Mesenchymal stem cell (in vitro differentiated cells and primary cell): ENCODE measurements at regions not wholly inside any gene's neighbourhood (a gene's known extent, or its start where the extent isn't known, plus 50 kb on each side); places are given as distances from the start of the nearest gene placed in this dataset.
A peak's percentile ranks its signal among the peaks of the same experiment; 100 is the strongest.

Experiments used
- DNase-seq: peaks from one replicate; pipeline ENCODE4 v3.0.0-alpha.2; 2013
- H2AFZ ChIP-seq: one replicate; pipeline ENCODE4 v1.6.1; 2013; ENCODE audit warnings: low read depth, mild to moderate bottlenecking, control low read depth, inconsistent platforms, low read length, moderate library complexity
- H2AK5ac ChIP-seq: 2 replicates; pipeline ENCODE4 v1.6.1; 2013; ENCODE audit warnings: low read length, moderate library complexity, mild to moderate bottlenecking, inconsistent platforms; ENCODE audit not compliant: severe bottlenecking
- H2BK120ac ChIP-seq: one replicate; pipeline ENCODE4 v1.6.1; 2013; ENCODE audit warnings: low read depth, mild to moderate bottlenecking, inconsistent platforms, low read length, moderate library complexity
- H2BK12ac ChIP-seq, 2 experiments: one replicate each; pipeline ENCODE4 v1.6.1; 2013; ENCODE audit warnings: inconsistent platforms in 2 of 2, low read length in 2 of 2, mild to moderate bottlenecking in 2 of 2, moderate library complexity in 2 of 2, control low read depth in 1 of 2
- H2BK15ac ChIP-seq: one replicate; pipeline ENCODE4 v1.6.1; 2013; ENCODE audit warnings: mild to moderate bottlenecking, low read depth, inconsistent platforms; ENCODE audit not compliant: poor library complexity, severe bottlenecking
- H2BK5ac ChIP-seq: 2 replicates; pipeline ENCODE4 v1.6.1; 2013; ENCODE audit warnings: low read depth, mild to moderate bottlenecking, low read length, control low read depth, inconsistent platforms; ENCODE audit not compliant: poor library complexity, severe bottlenecking
- H3K14ac ChIP-seq, 2 experiments: one replicate each; pipeline ENCODE4 v1.6.1; 2013; ENCODE audit warnings: inconsistent platforms in 2 of 2, low read length in 2 of 2, control low read depth in 1 of 2, mild to moderate bottlenecking in 1 of 2, moderate library complexity in 1 of 2
- H3K18ac ChIP-seq, 2 experiments: one replicate each; pipeline ENCODE4 v1.6.1; 2013; ENCODE audit warnings: inconsistent platforms in 2 of 2, low read length in 2 of 2, control low read depth in 1 of 2, low read depth in 1 of 2, mild to moderate bottlenecking in 1 of 2
- H3K23ac ChIP-seq, 2 experiments: one replicate each; pipeline ENCODE4 v1.6.1; 2013; ENCODE audit warnings: inconsistent platforms in 2 of 2, low read length in 2 of 2, mild to moderate bottlenecking in 2 of 2, moderate library complexity in 2 of 2, control low read depth in 1 of 2
- H3K27ac ChIP-seq: 2 replicates; pipeline ENCODE4 v1.5.1; 2013; ENCODE audit warnings: mild to moderate bottlenecking, moderate library complexity, low read length, control low read depth, inconsistent platforms; ENCODE audit not compliant: poor library complexity, severe bottlenecking
- H3K27me3 ChIP-seq, 2 experiments: 2 replicates each; pipeline versions ENCODE4 v1.6.1 to v1.7.0; 2013; ENCODE audit warnings: low read length in 2 of 2, mild to moderate bottlenecking in 2 of 2, moderate library complexity in 2 of 2, control low read depth in 1 of 2, inconsistent platforms in 1 of 2; ENCODE audit not compliant: control insufficient read depth in 1 of 2, insufficient read depth in 1 of 2
- H3K36me3 ChIP-seq, 2 experiments: 2 replicates each; pipeline versions ENCODE4 v1.6.1 to v1.7.0; 2013; ENCODE audit warnings: low read length in 2 of 2, control low read depth in 1 of 2, inconsistent platforms in 1 of 2, low read depth in 1 of 2, mild to moderate bottlenecking in 1 of 2; ENCODE audit not compliant: insufficient read depth in 2 of 2, control insufficient read depth in 1 of 2
- H3K4ac ChIP-seq, 2 experiments: one replicate each; pipeline ENCODE4 v1.6.1; 2013; ENCODE audit warnings: inconsistent platforms in 2 of 2, low read length in 2 of 2, mild to moderate bottlenecking in 2 of 2, moderate library complexity in 2 of 2, control low read depth in 1 of 2, low read depth in 1 of 2
- H3K4me1 ChIP-seq: 2 replicates; pipeline ENCODE4 v1.6.1; 2013; ENCODE audit warnings: low read depth, low read length, control low read depth; ENCODE audit not compliant: control insufficient read depth, insufficient read depth
- H3K4me2 ChIP-seq: 2 replicates; pipeline ENCODE4 v1.6.1; 2013; ENCODE audit warnings: low read length, mild to moderate bottlenecking, inconsistent platforms; ENCODE audit not compliant: poor library complexity, severe bottlenecking
- H3K4me3 ChIP-seq, 2 experiments: 2 replicates each; pipeline versions ENCODE4 v1.5.1 to v1.7.0; 2013; ENCODE audit warnings: low read length in 2 of 2, mild to moderate bottlenecking in 2 of 2, control low read depth in 1 of 2, low read depth in 1 of 2; ENCODE audit not compliant: insufficient read depth in 1 of 2
- H3K79me1 ChIP-seq: replicated peaks from 2 replicates; pipeline ENCODE4 v1.6.1; 2013; ENCODE audit warnings: mild to moderate bottlenecking, control low read depth, low read length, inconsistent platforms; ENCODE audit not compliant: poor library complexity, severe bottlenecking
- H3K9ac ChIP-seq: 2 replicates; pipeline ENCODE4 v1.7.0; 2013; ENCODE audit warnings: mild to moderate bottlenecking, low read length, moderate library complexity
- H3K9me3 ChIP-seq: 2 replicates; pipeline ENCODE4 v1.7.0; 2013; ENCODE audit warnings: mild to moderate bottlenecking, low read length; ENCODE audit not compliant: control insufficient read depth
- H4K8ac ChIP-seq: one replicate; pipeline ENCODE4 v1.6.1; 2013; ENCODE audit warnings: inconsistent platforms, mild to moderate bottlenecking, low read length, moderate library complexity
- H4K91ac ChIP-seq: one replicate; pipeline ENCODE4 v1.6.1; 2013; ENCODE audit warnings: mild to moderate bottlenecking, low read length, inconsistent platforms
- WGBS: methylation state at CpG from one replicate; pipeline ENCODE4 v1.1.7; 2013; ENCODE audit warnings: mixed read lengths; 5-methylcytosine and 5-hydroxymethylcytosine counted together

GRCh38 chr2:179341152-179341866 lies 76.7 kb upstream of the SESTD1 start:
- Histone ChIP-seq H3K4me1 (peaks cover 1% of the 10 kb centered on the region), H4K91ac (no peak overlapping the region), H3K23ac (no peak overlapping the region), H3K79me1 (no peaks in the 10 kb centered on the region), H3K4me3 (no peak overlapping the region), H4K8ac (no peak overlapping the region), H3K9ac (peak overlapping the region; percentile 18), H3K27me3 (no peaks in the 10 kb centered on the region), H2AFZ (no peak overlapping the region), H2BK5ac (no peak overlapping the region), H2BK12ac (no peak overlapping the region), H2BK120ac (no peak overlapping the region), H2AK5ac (no peak overlapping the region), H3K9me3 (no peaks in the 10 kb centered on the region), H3K36me3 (no peaks in the 10 kb centered on the region), H3K4me2 (no peak overlapping the region), H3K4ac (no peak overlapping the region), H3K18ac (no peak overlapping the region), H3K27ac (no peak overlapping the region), H3K14ac (no peak overlapping the region), H2BK15ac (no peak overlapping the region)
- 50% methylated on average over 1 of the region's 3 CpGs for WGBS
- no peak for DNase-seq

GRCh38 chr2:179340678-179341077 lies 76.0 kb upstream of the SESTD1 start:
- Histone ChIP-seq H3K79me1 (no peaks in the 10 kb centered on the region), H2BK12ac (no peak overlapping the region), H2BK15ac (no peak overlapping the region), H3K9ac (peak overlapping the region; percentile 18), H4K91ac (no peak overlapping the region), H3K4ac (no peak overlapping the region), H2AK5ac (no peak overlapping the region), H3K9me3 (no peaks in the 10 kb centered on the region), H2BK120ac (no peak overlapping the region), H3K4me3 (no peak overlapping the region), H3K4me2 (no peak overlapping the region), H3K4me1 (peaks cover 1% of the 10 kb centered on the region), H3K23ac (no peak overlapping the region), H2BK5ac (no peak overlapping the region), H3K27ac (no peak overlapping the region), H3K18ac (no peak overlapping the region), H4K8ac (no peak overlapping the region), H3K27me3 (no peaks in the 10 kb centered on the region), H3K36me3 (no peaks in the 10 kb centered on the region), H2AFZ (no peak overlapping the region), H3K14ac (no peak overlapping the region)
- DNase-seq, result peak; percentile 19
- 86% methylated on average over 4 of the region's 4 CpGs for WGBS

- Histone ChIP-seq H2BK120ac (no peak overlapping the region), H3K4me2 (no peak overlapping the region), H3K9ac (peak overlapping the region; percentile 74), H3K23ac (no peak overlapping the region), H3K9me3 (no peaks in the 10 kb centered on the region), H2BK5ac (no peak overlapping the region), H2BK15ac (no peak overlapping the region), H3K4ac (no peak overlapping the region), H3K4me1 (peaks cover 1% of the 10 kb centered on the region), H2AFZ (no peak overlapping the region), H3K14ac (no peak overlapping the region), H3K27me3 (no peaks in the 10 kb centered on the region), H3K18ac (no peak overlapping the region), H4K91ac (no peak overlapping the region), H2AK5ac (no peak overlapping the region), H3K79me1 (no peaks in the 10 kb centered on the region), H3K4me3 (no peak overlapping the region), H2BK12ac (no peak overlapping the region), H3K27ac (no peak overlapping the region), H4K8ac (no peak overlapping the region), H3K36me3 (no peaks in the 10 kb centered on the region)
- DNase-seq, result peak; percentile 48
- 90% methylated on average over 3 of the region's 3 CpGs for WGBS
Measured at GRCh38 chr2:179338681-179339080, 74.0 kb upstream of the SESTD1 start.

GRCh38 chr2:179336782-179337534 lies 72.3 kb upstream of the SESTD1 start:
- no peaks in the 10 kb centered on the region for H3K79me1 ChIP-seq
- no peak overlapping the region for H2BK5ac ChIP-seq
- peak overlapping the region; percentile 67 for H3K9ac ChIP-seq
- peak overlapping the region in 1 of 2 experiments; percentile 12 for H3K18ac ChIP-seq
- no peak overlapping the region for H3K14ac ChIP-seq
- H2BK12ac ChIP-seq, result no peak overlapping the region
- H3K27me3 ChIP-seq, result no peaks in the 10 kb centered on the region
- no peak overlapping the region for H2AFZ ChIP-seq
- peak; percentile 30 for DNase-seq
- H3K23ac ChIP-seq, result no peak overlapping the region
- no peak overlapping the region for H3K4ac ChIP-seq
- H3K4me3 ChIP-seq, result peak overlapping the region in 1 of 2 experiments; percentile 46
- no peak overlapping the region for H4K91ac ChIP-seq
- no peak overlapping the region for H4K8ac ChIP-seq
- no peaks in the 10 kb centered on the region for H3K36me3 ChIP-seq
- 43% methylated on average over 3 of the region's 4 CpGs for WGBS
- H2BK120ac ChIP-seq, result no peak overlapping the region
- no peak overlapping the region for H2AK5ac ChIP-seq
- H3K9me3 ChIP-seq, result no peaks in the 10 kb centered on the region
- no peak overlapping the region for H3K4me2 ChIP-seq
- H2BK15ac ChIP-seq, result no peak overlapping the region
- peaks cover 1% of the 10 kb centered on the region for H3K4me1 ChIP-seq
- H3K27ac ChIP-seq, result no peak overlapping the region
